ENCODE measurements at regions not wholly inside any gene's neighbourhood (a gene's known extent, or its start where the extent isn't known, plus 50 kb on each side); places are given as distances from the start of the nearest gene placed in this dataset.
"Not testable (repeated sequence)": the region's sequence is repeated elsewhere in the genome, so short reads cannot be mapped to it uniquely, and the experiment has no call there.

- TF ChIP-seq CTCF (IDR thresholded peaks at IDR 0.05) (no peak), POLR2A (IDR thresholded peaks at IDR 0.05) (no peak), POLR2AphosphoS5 (IDR thresholded peaks at IDR 0.05) (no peak), EP300 (IDR thresholded peaks at IDR 0.05) (no peak)
- H3K27me3 ChIP-seq = no peaks in the 10 kb centered on the region
- WGBS = 59% methylated on average over 3 of the region's 3 CpGs
- H3K9me3 ChIP-seq = no peaks in the 10 kb centered on the region
- DNase-seq (ENCODE audit: low spot score in 2 of 2) = peak in 1 of 2 donors; percentile 65
- H3K4me3 ChIP-seq = no peak overlapping the region
- no peak overlapping the region for H3K27ac ChIP-seq
- H3K36me3 ChIP-seq = no peaks in the 10 kb centered on the region
- peaks cover 3% of the 10 kb centered on the region for H3K4me1 ChIP-seq
Observed at GRCh38 chr5:118578093-118578492, 410.3 kb downstream of the DTWD2 start.

GRCh38 chr5:118577621-118578020 lies 410.7 kb downstream of the DTWD2 start:
- H3K4me1 ChIP-seq = peaks cover 3% of the 10 kb centered on the region
- H3K9me3 ChIP-seq = no peaks in the 10 kb centered on the region
- DNase-seq (ENCODE audit: low spot score in 2 of 2) = no peak
- no peak overlapping the region for H3K4me3 ChIP-seq
- no peak for TF ChIP-seq EP300 (IDR thresholded peaks at IDR 0.05)
- TF ChIP-seq POLR2A (IDR thresholded peaks at IDR 0.05) = no peak
- no peaks in the 10 kb centered on the region for H3K36me3 ChIP-seq
- 52% methylated on average over 1 of the region's 1 CpG for WGBS
- H3K27me3 ChIP-seq = no peaks in the 10 kb centered on the region
- no peak overlapping the region for H3K27ac ChIP-seq

- not testable (repeated sequence) for H3K9me3 ChIP-seq; H3K4me1 ChIP-seq; H3K27ac ChIP-seq; H3K4me3 ChIP-seq; H3K27me3 ChIP-seq; H3K36me3 ChIP-seq; DNase-seq (ENCODE audit: low spot score in 2 of 2)
- WGBS = 93% methylated on average over 2 of the region's 2 CpGs
Observed at GRCh38 chr5:118570276-118570675, 418.1 kb downstream of the DTWD2 start.

- H3K27ac ChIP-seq; H3K4me1 ChIP-seq; H3K9me3 ChIP-seq; H3K27me3 ChIP-seq; DNase-seq (ENCODE audit: low spot score in 2 of 2); H3K36me3 ChIP-seq; H3K4me3 ChIP-seq: not testable (repeated sequence)
- WGBS = 91% methylated on average over 1 of the region's 1 CpG
Observed at GRCh38 chr5:118569596-118569995, 418.8 kb downstream of the DTWD2 start.

- Histone ChIP-seq H3K27ac (no peak overlapping the region), H3K4me1 (no peaks in the 10 kb centered on the region), H3K27me3 (no peaks in the 10 kb centered on the region), H3K36me3 (no peaks in the 10 kb centered on the region), H3K4me3 (no peak overlapping the region), H3K9me3 (no peaks in the 10 kb centered on the region)
- 84% methylated on average over 12 of the region's 12 CpGs for WGBS
- TF ChIP-seq CTCF (IDR thresholded peaks at IDR 0.05) = no peak
- TF ChIP-seq POLR2AphosphoS5 (IDR thresholded peaks at IDR 0.05) = no peak
- no peak for TF ChIP-seq EP300 (IDR thresholded peaks at IDR 0.05)
- no peak for TF ChIP-seq POLR2A (IDR thresholded peaks at IDR 0.05)
- no peak for DNase-seq (ENCODE audit: low spot score in 2 of 2)
Observed at GRCh38 chr5:118565335-118565971, 422.9 kb downstream of the DTWD2 start.

GRCh38 chr5:118561971-118562370 lies 426.4 kb downstream of the DTWD2 start:
- DNase-seq (ENCODE audit: low spot score in 2 of 2) = no peak
- 91% methylated on average over 3 of the region's 3 CpGs for WGBS
- Histone ChIP-seq H3K4me1 (no peaks in the 10 kb centered on the region), H3K27ac (no peak overlapping the region), H3K27me3 (no peaks in the 10 kb centered on the region), H3K36me3 (no peaks in the 10 kb centered on the region), H3K9me3 (no peaks in the 10 kb centered on the region), H3K4me3 (no peak overlapping the region)
- TF ChIP-seq CTCF (IDR thresholded peaks at IDR 0.05) (no peak), POLR2A (IDR thresholded peaks at IDR 0.05) (no peak)

GRCh38 chr5:118561235-118561634 lies 427.1 kb downstream of the DTWD2 start:
- Histone ChIP-seq H3K27ac (no peak overlapping the region), H3K4me3 (no peak overlapping the region), H3K4me1 (no peaks in the 10 kb centered on the region), H3K36me3 (no peaks in the 10 kb centered on the region), H3K27me3 (no peaks in the 10 kb centered on the region), H3K9me3 (no peaks in the 10 kb centered on the region)
- no peak for DNase-seq (ENCODE audit: low spot score in 2 of 2)
- TF ChIP-seq CTCF (IDR thresholded peaks at IDR 0.05) (no peak), EP300 (IDR thresholded peaks at IDR 0.05) (no peak), POLR2AphosphoS5 (IDR thresholded peaks at IDR 0.05) (no peak)
